ENCODE measurements at regions not wholly inside any gene's neighbourhood (a gene's known extent, or its start where the extent isn't known, plus 50 kb on each side); places are given as distances from the start of the nearest gene placed in this dataset.

GRCh38 chr4:149933120-149933519 lies 117.5 kb upstream of the IQCM start:
- no peaks in the 10 kb centered on the region for H3K4me1 ChIP-seq
- TF ChIP-seq, protein P1, sequence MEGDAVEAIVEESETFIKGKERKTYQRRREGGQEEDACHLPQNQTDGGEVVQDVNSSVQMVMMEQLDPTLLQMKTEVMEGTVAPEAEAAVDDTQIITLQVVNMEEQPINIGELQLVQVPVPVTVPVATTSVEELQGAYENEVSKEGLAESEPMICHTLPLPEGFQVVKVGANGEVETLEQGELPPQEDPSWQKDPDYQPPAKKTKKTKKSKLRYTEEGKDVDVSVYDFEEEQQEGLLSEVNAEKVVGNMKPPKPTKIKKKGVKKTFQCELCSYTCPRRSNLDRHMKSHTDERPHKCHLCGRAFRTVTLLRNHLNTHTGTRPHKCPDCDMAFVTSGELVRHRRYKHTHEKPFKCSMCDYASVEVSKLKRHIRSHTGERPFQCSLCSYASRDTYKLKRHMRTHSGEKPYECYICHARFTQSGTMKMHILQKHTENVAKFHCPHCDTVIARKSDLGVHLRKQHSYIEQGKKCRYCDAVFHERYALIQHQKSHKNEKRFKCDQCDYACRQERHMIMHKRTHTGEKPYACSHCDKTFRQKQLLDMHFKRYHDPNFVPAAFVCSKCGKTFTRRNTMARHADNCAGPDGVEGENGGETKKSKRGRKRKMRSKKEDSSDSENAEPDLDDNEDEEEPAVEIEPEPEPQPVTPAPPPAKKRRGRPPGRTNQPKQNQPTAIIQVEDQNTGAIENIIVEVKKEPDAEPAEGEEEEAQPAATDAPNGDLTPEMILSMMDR (IDR thresholded peaks at IDR 0.05): no peak
- no peak for TF ChIP-seq POLR2A (IDR thresholded peaks at IDR 0.05)
- no peak overlapping the region for H3K4me3 ChIP-seq
- H3K36me3 ChIP-seq (ENCODE audit: low read depth, missing control alignments): no peaks in the 10 kb centered on the region
- intact Hi-C loops (cut with DNase I; ENCODE audit: low total_unique reads): no loop called here
- WGBS, 2 donors: 0 to 28% methylated on average over 1 of the region's 1 CpG
- no peaks in the 10 kb centered on the region for H3K27me3 ChIP-seq
- H3K9me3 ChIP-seq: no peaks in the 10 kb centered on the region
- H3K27ac ChIP-seq: no peak overlapping the region
- no peak for DNase-seq

DNA sequence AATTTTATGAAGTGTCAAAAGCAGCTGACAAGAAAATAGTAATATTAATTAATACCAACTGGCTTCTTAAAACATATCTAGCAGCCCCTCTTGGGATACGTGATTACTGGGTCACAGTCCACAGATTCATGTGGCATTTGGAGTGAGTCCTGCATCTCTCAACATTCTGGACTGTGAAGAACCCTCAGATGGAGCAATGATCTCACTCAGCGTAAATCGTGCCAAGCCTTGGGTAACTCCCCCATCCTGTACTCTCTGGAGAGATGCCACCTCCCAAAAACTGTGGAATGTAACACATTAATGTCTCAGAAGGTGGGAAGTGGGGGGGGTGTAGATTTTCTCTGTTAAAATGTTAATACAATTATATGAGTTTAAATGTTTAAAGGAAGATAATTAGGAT lies 118.2 kb upstream of the IQCM start:
- peak; percentile 40 for DNase-seq
- WGBS, 2 donors: 42 to 45% methylated on average over 3 of the region's 3 CpGs
- no peaks in the 10 kb centered on the region for H3K4me1 ChIP-seq

GRCh38 chr4:149949381-149949780 lies 128.9 kb upstream of the DCLK2 start:
- intact Hi-C loops (cut with DNase I; ENCODE audit: low total_unique reads): no loop called here
- H3K4me1 ChIP-seq: peaks cover 2% of the 10 kb centered on the region
- TF ChIP-seq, protein P1 (IDR thresholded peaks at IDR 0.05): no peak
- no peak for TF ChIP-seq POLR2A (IDR thresholded peaks at IDR 0.05)
- no peaks in the 10 kb centered on the region for H3K27me3 ChIP-seq
- no peaks in the 10 kb centered on the region for H3K36me3 ChIP-seq (ENCODE audit: low read depth, missing control alignments)
- 71 to 79% methylated on average over 5 of the region's 5 CpGs for WGBS, 2 donors
- no peak overlapping the region for H3K4me3 ChIP-seq
- no peak for DNase-seq
- no peak overlapping the region for H3K27ac ChIP-seq
- H3K9me3 ChIP-seq: no peaks in the 10 kb centered on the region

More for the DNA sequence above, 118.2 kb upstream of the IQCM start:
- H3K4me3 ChIP-seq: no peak overlapping the region
- intact Hi-C loops (cut with DNase I; ENCODE audit: low total_unique reads): no loop called here
- no peaks in the 10 kb centered on the region for H3K27me3 ChIP-seq
- H3K36me3 ChIP-seq (ENCODE audit: low read depth, missing control alignments): no peaks in the 10 kb centered on the region
- TF ChIP-seq, protein P1 (IDR thresholded peaks at IDR 0.05): no peak
- TF ChIP-seq POLR2A (IDR thresholded peaks at IDR 0.05): no peak
- no peak overlapping the region for H3K27ac ChIP-seq
- no peaks in the 10 kb centered on the region for H3K9me3 ChIP-seq

DNA sequence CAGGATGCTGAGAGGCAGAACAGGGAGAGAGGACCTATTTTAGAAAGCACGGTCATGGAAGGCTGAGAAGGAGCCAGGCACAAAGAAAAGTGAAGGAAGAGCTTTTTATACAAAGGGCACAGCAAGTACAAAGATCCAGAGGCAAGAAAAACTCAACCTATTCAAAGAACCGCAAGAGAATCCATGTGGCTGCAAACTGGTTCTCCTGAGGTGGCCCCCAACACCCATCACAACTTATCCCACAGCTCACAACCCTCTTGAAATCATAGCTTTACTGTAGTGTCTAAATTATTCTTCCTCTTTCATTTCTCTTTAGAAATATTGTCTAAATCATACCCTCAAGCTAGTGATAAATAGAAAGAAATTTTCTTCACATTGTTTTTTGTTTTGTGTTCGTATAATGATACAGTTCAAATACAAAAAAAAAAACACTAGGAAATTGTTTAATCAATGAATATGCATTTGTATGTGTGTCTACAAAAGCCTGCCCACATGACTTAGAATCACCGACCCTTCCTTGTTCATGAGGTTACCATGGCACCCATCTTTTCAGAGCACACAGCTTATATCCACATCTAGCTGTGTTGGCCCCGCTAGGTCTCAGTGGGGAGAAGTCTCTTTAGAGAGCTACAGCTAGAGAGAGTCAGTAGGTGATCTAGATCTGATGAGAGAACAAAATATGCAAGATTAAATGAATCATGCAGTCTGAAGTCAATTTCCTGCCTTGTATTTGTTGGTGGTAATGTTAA lies 126.9 kb upstream of the DCLK2 start:
- Histone ChIP-seq H3K4me1 (no peaks in the 10 kb centered on the region), H3K27ac (no peak overlapping the region), H3K27me3 (no peaks in the 10 kb centered on the region), H3K36me3 (ENCODE audit: low read depth, missing control alignments) (no peaks in the 10 kb centered on the region), H3K9me3 (no peaks in the 10 kb centered on the region), H3K4me3 (no peak overlapping the region)
- no peak for DNase-seq
- 91 to 94% methylated on average over 5 of the region's 5 CpGs for WGBS, 2 donors
- intact Hi-C loops (cut with DNase I; ENCODE audit: low total_unique reads): no loop called here
- TF ChIP-seq, protein P1 (IDR thresholded peaks at IDR 0.05): no peak
- TF ChIP-seq POLR2A (IDR thresholded peaks at IDR 0.05): no peak

DNA sequence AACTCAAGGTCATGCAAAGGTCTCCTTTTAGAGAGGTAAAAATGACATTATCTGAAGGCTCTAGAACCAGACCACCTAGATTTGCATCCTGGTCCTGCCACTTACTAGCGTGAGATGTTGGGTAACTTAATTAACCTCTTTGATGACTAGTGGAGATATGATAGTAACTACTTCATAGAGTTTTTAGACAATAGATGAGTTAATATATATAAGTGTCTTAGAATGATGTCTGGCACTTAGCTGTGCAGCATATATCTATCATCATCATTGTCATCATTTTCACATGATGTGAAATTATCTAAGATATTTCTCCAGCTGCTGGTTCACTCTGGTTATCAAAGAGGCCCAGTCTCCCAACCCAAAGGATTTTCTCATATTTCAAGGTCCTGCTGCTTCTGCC lies 126.1 kb upstream of the DCLK2 start:
- no peaks in the 10 kb centered on the region for H3K36me3 ChIP-seq (ENCODE audit: low read depth, missing control alignments)
- no peaks in the 10 kb centered on the region for H3K27me3 ChIP-seq
- intact Hi-C loops (cut with DNase I; ENCODE audit: low total_unique reads): no loop called here
- H3K27ac ChIP-seq: no peak overlapping the region
- H3K9me3 ChIP-seq: no peaks in the 10 kb centered on the region
- TF ChIP-seq POLR2A (IDR thresholded peaks at IDR 0.05): no peak
- TF ChIP-seq, protein P1 (IDR thresholded peaks at IDR 0.05): no peak
- no peaks in the 10 kb centered on the region for H3K4me1 ChIP-seq
- H3K4me3 ChIP-seq: no peak overlapping the region
- no peak for DNase-seq
- 77 to 89% methylated on average over 1 of the region's 1 CpG for WGBS, 2 donors
